Esophagus muscularis mucosa (tissue), 4 donors: ENCODE measurements at regions not wholly inside any gene's neighbourhood (a gene's known extent, or its start where the extent isn't known, plus 50 kb on each side); places are given as distances from the start of the nearest gene placed in this dataset.

ENCODE experiments used
- DNase-seq: peaks from one replicate; pipeline ENCODE4 v3.0.0-alpha.2; 2017; ENCODE audit errors: extremely low spot score
- H3K27ac ChIP-seq, 4 donors: fragments of 200-600 bp; sonication (generic); replicated peaks in 1 of 4; 1 replicate in 3 of 4; 2 replicates in 1 of 4; pipeline ENCODE4 v1.5.1; 2016 to 2019; ENCODE audit warnings: mild to moderate bottlenecking in 1 of 4
- H3K27me3 ChIP-seq, 4 donors: fragments of 200-600 bp; sonication (generic); one replicate each; pipeline versions ENCODE4 v1.5.1 to v1.6.0; 2016 to 2019
- H3K36me3 ChIP-seq, 4 donors: fragments of 200-600 bp; sonication (generic); one replicate each; pipeline ENCODE4 v1.5.1; 2016 to 2019
- H3K4me1 ChIP-seq, 4 donors: fragments of 200-600 bp; sonication (generic); one replicate each; pipeline ENCODE4 v1.5.1; 2016 to 2019
- H3K4me3 ChIP-seq, 4 donors: fragments of 200-600 bp; sonication (generic); 1 replicate in 2 of 4; 2 replicates in 2 of 4; pipeline ENCODE4 v1.5.1; 2016 to 2019; ENCODE audit warnings: mild to moderate bottlenecking in 4 of 4, moderate library complexity in 1 of 4
- H3K9me3 ChIP-seq, 4 donors: fragments of 200-600 bp; sonication (generic); 1 replicate in 3 of 4; 2 replicates in 1 of 4; pipeline ENCODE4 v1.5.1; 2016 to 2019
- EP300 ChIP-seq: sonication (generic); formaldehyde crosslinking; IDR thresholded peaks from one replicate; pipeline ENCODE4 v1.6.1; 2017; ENCODE audit warnings: antibody characterized with exemption
- POLR2A ChIP-seq: fragments of 450-650 bp; IDR thresholded peaks from one replicate; pipeline ENCODE4 v1.6.1; 2017; ENCODE audit warnings: antibody characterized with exemption, moderate library complexity, mild to moderate bottlenecking, low read depth
- POLR2AphosphoS5 ChIP-seq, 2 donors: sonication (generic); formaldehyde crosslinking; IDR thresholded peaks; one replicate each; pipeline ENCODE4 v1.6.1; 2017; ENCODE audit warnings: antibody characterized with exemption in 2 of 2
- WGBS: methylation state at CpG from one replicate; pipeline ENCODE4 v1.1.5; 2018; 5-methylcytosine and 5-hydroxymethylcytosine counted together
- intact Hi-C: fragments of 100-400 bp; cut with DNase I; formaldehyde crosslinking; loops from one replicate; pipeline ENCODE4 v1.15.1; 2023
- TF ChIP-seq, protein P1 (sequence below), 3 experiments: fragments of 200-600 bp in 2 of 3; fragments of 450-650 bp in 1 of 3; sonication (generic) in 2 of 3; IDR thresholded peaks; one replicate each; pipeline ENCODE4 v1.5.1; 2017 to 2019; ENCODE audit warnings: antibody characterized with exemption in 3 of 3, mild to moderate bottlenecking in 2 of 3, moderate library complexity in 1 of 3

DNA sequence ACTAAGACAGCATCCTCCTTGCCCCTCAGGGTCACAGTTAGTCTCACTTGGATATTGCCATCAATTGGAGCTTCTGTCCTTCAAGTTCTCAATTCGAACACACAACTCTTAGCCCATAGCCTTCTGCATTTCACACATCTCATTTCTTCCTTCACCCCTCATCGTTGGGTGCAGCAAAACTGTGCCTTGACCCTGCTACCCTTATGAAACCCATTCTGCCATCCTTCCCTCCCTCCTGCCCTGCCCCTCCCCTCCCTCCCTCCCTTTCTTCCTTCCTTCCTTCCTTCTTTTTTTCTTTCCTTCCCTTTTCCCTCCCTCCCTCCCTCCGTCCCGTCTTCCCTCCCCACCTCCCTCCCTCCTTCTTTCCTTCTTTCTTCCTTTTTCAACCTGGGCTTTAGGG lies 80.7 kb upstream of the CYRIA start:
- Histone ChIP-seq H3K4me1 (no peaks in the 10 kb centered on the region), H3K27ac (no peak overlapping the region), H3K4me3 (no peak overlapping the region), H3K27me3 (no peaks in the 10 kb centered on the region), H3K9me3 (no peaks in the 10 kb centered on the region), H3K36me3 (no peaks in the 10 kb centered on the region)
- intact Hi-C loops: no loop called here
- TF ChIP-seq POLR2AphosphoS5 (IDR thresholded peaks at IDR 0.05) (no peak), EP300 (no peak), POLR2A (no peak)
- TF ChIP-seq, protein P1, sequence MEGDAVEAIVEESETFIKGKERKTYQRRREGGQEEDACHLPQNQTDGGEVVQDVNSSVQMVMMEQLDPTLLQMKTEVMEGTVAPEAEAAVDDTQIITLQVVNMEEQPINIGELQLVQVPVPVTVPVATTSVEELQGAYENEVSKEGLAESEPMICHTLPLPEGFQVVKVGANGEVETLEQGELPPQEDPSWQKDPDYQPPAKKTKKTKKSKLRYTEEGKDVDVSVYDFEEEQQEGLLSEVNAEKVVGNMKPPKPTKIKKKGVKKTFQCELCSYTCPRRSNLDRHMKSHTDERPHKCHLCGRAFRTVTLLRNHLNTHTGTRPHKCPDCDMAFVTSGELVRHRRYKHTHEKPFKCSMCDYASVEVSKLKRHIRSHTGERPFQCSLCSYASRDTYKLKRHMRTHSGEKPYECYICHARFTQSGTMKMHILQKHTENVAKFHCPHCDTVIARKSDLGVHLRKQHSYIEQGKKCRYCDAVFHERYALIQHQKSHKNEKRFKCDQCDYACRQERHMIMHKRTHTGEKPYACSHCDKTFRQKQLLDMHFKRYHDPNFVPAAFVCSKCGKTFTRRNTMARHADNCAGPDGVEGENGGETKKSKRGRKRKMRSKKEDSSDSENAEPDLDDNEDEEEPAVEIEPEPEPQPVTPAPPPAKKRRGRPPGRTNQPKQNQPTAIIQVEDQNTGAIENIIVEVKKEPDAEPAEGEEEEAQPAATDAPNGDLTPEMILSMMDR (IDR thresholded peaks at IDR 0.05): no peak
- 74% methylated on average over 4 of the region's 4 CpGs for WGBS
- DNase-seq: no peak

GRCh38 chr2:16745466-16745865 lies 79.8 kb upstream of the CYRIA start:
- Histone ChIP-seq H3K27ac (no peak overlapping the region), H3K27me3 (no peaks in the 10 kb centered on the region), H3K4me3 (no peak overlapping the region), H3K4me1 (peaks cover 0 to 1% (median 0%) of the 10 kb centered on the region in 4 donors), H3K36me3 (no peaks in the 10 kb centered on the region), H3K9me3 (no peaks in the 10 kb centered on the region)
- WGBS: 82% methylated on average over 5 of the region's 5 CpGs
- DNase-seq: no peak
- TF ChIP-seq POLR2AphosphoS5 (IDR thresholded peaks at IDR 0.05): no peak
- no peak for TF ChIP-seq EP300
- TF ChIP-seq, protein P1 (IDR thresholded peaks at IDR 0.05): no peak
- TF ChIP-seq POLR2A: no peak
- intact Hi-C loops: no loop called here

- DNase-seq: no peak
- TF ChIP-seq POLR2A (no peak), EP300 (no peak), POLR2AphosphoS5 (IDR thresholded peaks at IDR 0.05) (no peak)
- TF ChIP-seq, protein P1 (IDR thresholded peaks at IDR 0.05): no peak
- Histone ChIP-seq H3K27ac (no peak overlapping the region), H3K4me3 (no peak overlapping the region), H3K4me1 (peaks cover 0 to 8% (median 6%) of the 10 kb centered on the region in 4 donors), H3K27me3 (no peaks in the 10 kb centered on the region), H3K36me3 (no peaks in the 10 kb centered on the region), H3K9me3 (no peaks in the 10 kb centered on the region)
- intact Hi-C loops: no loop called here
These were observed 78.9 kb upstream of the CYRIA start for GRCh38 chr2:16744521-16744920.

GRCh38 chr2:16742026-16742425 lies 76.4 kb upstream of the CYRIA start:
- H3K9me3 ChIP-seq: no peaks in the 10 kb centered on the region
- TF ChIP-seq POLR2A: no peak
- no peak for TF ChIP-seq POLR2AphosphoS5 (IDR thresholded peaks at IDR 0.05)
- TF ChIP-seq, protein P1 (IDR thresholded peaks at IDR 0.05): no peak
- no peak for TF ChIP-seq EP300
- no peak overlapping the region for H3K27ac ChIP-seq
- peaks cover 0 to 8% (median 6%) of the 10 kb centered on the region in 4 donors for H3K4me1 ChIP-seq
- intact Hi-C loops: no loop called here
- WGBS: 94% methylated on average over 1 of the region's 1 CpG
- H3K36me3 ChIP-seq: no peaks in the 10 kb centered on the region
- no peaks in the 10 kb centered on the region for H3K27me3 ChIP-seq
- no peak overlapping the region for H3K4me3 ChIP-seq
- no peak for DNase-seq

- Histone ChIP-seq H3K4me3 (no peak overlapping the region), H3K4me1 (peaks cover 0 to 8% (median 6%) of the 10 kb centered on the region in 4 donors), H3K27ac (no peak overlapping the region), H3K36me3 (no peaks in the 10 kb centered on the region), H3K9me3 (no peaks in the 10 kb centered on the region), H3K27me3 (no peaks in the 10 kb centered on the region)
- intact Hi-C loops: no loop called here
- no peak for DNase-seq
- TF ChIP-seq EP300: no peak
- no peak for TF ChIP-seq POLR2AphosphoS5 (IDR thresholded peaks at IDR 0.05)
- TF ChIP-seq, protein P1 (IDR thresholded peaks at IDR 0.05): no peak
- TF ChIP-seq POLR2A: no peak
- WGBS: 81% methylated on average over 3 of the region's 3 CpGs
These were observed 75.9 kb upstream of the CYRIA start for GRCh38 chr2:16741498-16741897.
